ENCODE measurements at regions not wholly inside any gene's neighbourhood (a gene's known extent, or its start where the extent isn't known, plus 50 kb on each side); places are given as distances from the start of the nearest gene placed in this dataset.
A peak's percentile ranks its signal among the peaks of the same experiment; 100 is the strongest.

GRCh38 chr1:58884706-58885661 is 101.1 kb upstream of the JUN start:
- Histone ChIP-seq H3K18ac (ENCODE audit: low read length) (peak overlapping the region; percentile 30), H3K27me3 (ENCODE audit: insufficient read depth, low read length, poor library complexity) (no peaks in the 10 kb centered on the region), H3K79me2 (ENCODE audit: control insufficient read depth, insufficient read depth, low read length) (no peaks in the 10 kb centered on the region), H3K4me1 (ENCODE audit: control insufficient read depth, low read depth, low read length) (peaks cover 2% of the 10 kb centered on the region), H3K4me2 (ENCODE audit: low read length) (no peak overlapping the region), H3K4me3 (ENCODE audit: low read length) (no peak overlapping the region), H3K23ac (ENCODE audit: low read length) (no peak overlapping the region), H3K27ac (ENCODE audit: low read depth, low read length) (no peak overlapping the region), H3K4ac (ENCODE audit: low read depth, low read length) (no peak overlapping the region), H2BK15ac (replicated peaks; ENCODE audit: low read depth) (no peak overlapping the region), H3K36me3 (ENCODE audit: control insufficient read depth, insufficient read depth, low read length) (no peaks in the 10 kb centered on the region), H4K8ac (ENCODE audit: low read depth, low read length) (no peak overlapping the region), H4K5ac (ENCODE audit: low read length) (no peak overlapping the region), H3K56ac (ENCODE audit: low read length) (no peak overlapping the region), H2BK5ac (ENCODE audit: low read length) (no peak overlapping the region), H3K79me1 (ENCODE audit: low read length) (no peaks in the 10 kb centered on the region), H3K9ac (ENCODE audit: low read length) (no peak overlapping the region), H2BK120ac (ENCODE audit: low read depth, low read length) (no peak overlapping the region), H2AK5ac (ENCODE audit: low read length) (no peak overlapping the region)
- WGBS (ENCODE audit: extremely low coverage, insufficient coverage, low lambda C conversion rate), result no CpG with 5 or more reads among the region's 8 CpGs
- DNase-seq, result no peak

DNA sequence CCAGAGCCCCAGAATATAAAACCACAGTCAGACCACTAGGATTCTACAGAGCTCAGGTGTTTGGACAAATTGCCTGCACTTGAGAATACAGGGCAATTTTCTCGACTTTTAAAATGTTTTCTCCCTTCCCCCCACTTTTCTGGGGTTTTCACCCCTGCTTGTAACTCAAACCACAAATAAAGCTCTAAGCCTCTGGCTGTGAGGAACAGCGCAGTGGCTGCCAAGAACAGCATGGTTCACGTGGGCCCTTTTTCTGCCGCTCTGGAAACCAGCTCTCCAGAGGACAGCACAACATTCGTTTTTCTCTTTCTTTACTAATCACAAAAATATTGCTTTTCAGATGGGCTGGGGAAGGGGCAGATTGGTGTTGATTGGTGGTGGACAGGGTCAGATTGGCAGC is 102.2 kb upstream of the JUN start:
- no peak overlapping the region for H3K4me2 ChIP-seq (ENCODE audit: low read length)
- H3K18ac ChIP-seq (ENCODE audit: low read length), result no peak overlapping the region
- H4K5ac ChIP-seq (ENCODE audit: low read length), result no peak overlapping the region
- no peaks in the 10 kb centered on the region for H3K27me3 ChIP-seq (ENCODE audit: insufficient read depth, low read length, poor library complexity)
- no peaks in the 10 kb centered on the region for H3K79me2 ChIP-seq (ENCODE audit: control insufficient read depth, insufficient read depth, low read length)
- no peak overlapping the region for H2BK15ac ChIP-seq (replicated peaks; ENCODE audit: low read depth)
- H3K56ac ChIP-seq (ENCODE audit: low read length), result no peak overlapping the region
- H3K9ac ChIP-seq (ENCODE audit: low read length), result no peak overlapping the region
- H3K4ac ChIP-seq (ENCODE audit: low read depth, low read length), result no peak overlapping the region
- H3K4me1 ChIP-seq (ENCODE audit: control insufficient read depth, low read depth, low read length), result peaks cover 2% of the 10 kb centered on the region
- H3K79me1 ChIP-seq (ENCODE audit: low read length), result no peaks in the 10 kb centered on the region
- no CpG with 5 or more reads among the region's 5 CpGs for WGBS (ENCODE audit: extremely low coverage, insufficient coverage, low lambda C conversion rate)
- no peak overlapping the region for H3K23ac ChIP-seq (ENCODE audit: low read length)
- no peaks in the 10 kb centered on the region for H3K36me3 ChIP-seq (ENCODE audit: control insufficient read depth, insufficient read depth, low read length)
- no peak overlapping the region for H2AK5ac ChIP-seq (ENCODE audit: low read length)
- no peak overlapping the region for H2BK120ac ChIP-seq (ENCODE audit: low read depth, low read length)
- H4K8ac ChIP-seq (ENCODE audit: low read depth, low read length), result no peak overlapping the region
- no peak overlapping the region for H2BK5ac ChIP-seq (ENCODE audit: low read length)
- DNase-seq, result no peak
- no peak overlapping the region for H3K4me3 ChIP-seq (ENCODE audit: low read length)
- no peak overlapping the region for H3K27ac ChIP-seq (ENCODE audit: low read depth, low read length)

DNA sequence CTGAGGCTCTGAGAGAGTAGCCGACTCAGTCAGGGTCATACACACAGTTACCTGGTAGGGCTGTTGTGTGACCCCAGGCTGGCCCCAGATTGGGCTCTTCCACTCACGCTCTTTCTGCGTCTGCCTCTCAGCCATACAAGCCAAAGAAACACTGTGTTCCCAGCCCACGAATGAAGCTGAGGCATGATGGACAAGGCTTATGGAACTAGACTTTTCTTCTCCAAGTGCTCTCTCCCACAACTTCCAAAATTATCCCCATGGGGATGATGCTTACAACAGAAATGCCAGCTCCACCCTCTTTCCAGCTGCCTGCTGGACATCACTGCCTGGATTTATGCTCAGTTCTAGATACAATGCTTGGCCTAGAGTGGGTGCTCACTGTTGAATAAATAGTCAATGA is 102.8 kb upstream of the JUN start:
- Histone ChIP-seq H3K4me1 (ENCODE audit: control insufficient read depth, low read depth, low read length) (peaks cover 2% of the 10 kb centered on the region), H2AK5ac (ENCODE audit: low read length) (no peak overlapping the region), H3K27ac (ENCODE audit: low read depth, low read length) (no peak overlapping the region), H3K9ac (ENCODE audit: low read length) (no peak overlapping the region), H4K5ac (ENCODE audit: low read length) (no peak overlapping the region), H3K4me3 (ENCODE audit: low read length) (no peak overlapping the region), H4K8ac (ENCODE audit: low read depth, low read length) (no peak overlapping the region), H2BK15ac (replicated peaks; ENCODE audit: low read depth) (no peak overlapping the region), H2BK5ac (ENCODE audit: low read length) (no peak overlapping the region), H3K18ac (ENCODE audit: low read length) (no peak overlapping the region), H3K23ac (ENCODE audit: low read length) (no peak overlapping the region), H3K4me2 (ENCODE audit: low read length) (no peak overlapping the region), H3K79me1 (ENCODE audit: low read length) (no peaks in the 10 kb centered on the region), H2BK120ac (ENCODE audit: low read depth, low read length) (no peak overlapping the region), H3K79me2 (ENCODE audit: control insufficient read depth, insufficient read depth, low read length) (no peaks in the 10 kb centered on the region), H3K27me3 (ENCODE audit: insufficient read depth, low read length, poor library complexity) (no peaks in the 10 kb centered on the region), H3K56ac (ENCODE audit: low read length) (no peak overlapping the region), H3K36me3 (ENCODE audit: control insufficient read depth, insufficient read depth, low read length) (no peaks in the 10 kb centered on the region), H3K4ac (ENCODE audit: low read depth, low read length) (no peak overlapping the region)
- WGBS (ENCODE audit: extremely low coverage, insufficient coverage, low lambda C conversion rate), result no CpG with 5 or more reads among the region's 4 CpGs
- DNase-seq, result no peak

GRCh38 chr1:58887059-58887458 is 103.2 kb upstream of the JUN start:
- Histone ChIP-seq H4K5ac (ENCODE audit: low read length) (no peak overlapping the region), H4K8ac (ENCODE audit: low read depth, low read length) (no peak overlapping the region), H3K79me2 (ENCODE audit: control insufficient read depth, insufficient read depth, low read length) (no peaks in the 10 kb centered on the region), H2BK15ac (replicated peaks; ENCODE audit: low read depth) (no peak overlapping the region), H3K18ac (ENCODE audit: low read length) (no peak overlapping the region), H3K36me3 (ENCODE audit: control insufficient read depth, insufficient read depth, low read length) (no peaks in the 10 kb centered on the region), H3K4ac (ENCODE audit: low read depth, low read length) (no peak overlapping the region), H3K79me1 (ENCODE audit: low read length) (no peaks in the 10 kb centered on the region), H2BK120ac (ENCODE audit: low read depth, low read length) (no peak overlapping the region), H2BK5ac (ENCODE audit: low read length) (no peak overlapping the region), H3K4me2 (ENCODE audit: low read length) (no peak overlapping the region), H3K4me3 (ENCODE audit: low read length) (no peak overlapping the region), H3K27ac (ENCODE audit: low read depth, low read length) (no peak overlapping the region), H3K9ac (ENCODE audit: low read length) (no peak overlapping the region), H3K56ac (ENCODE audit: low read length) (no peak overlapping the region), H3K27me3 (ENCODE audit: insufficient read depth, low read length, poor library complexity) (no peaks in the 10 kb centered on the region), H2AK5ac (ENCODE audit: low read length) (no peak overlapping the region), H3K4me1 (ENCODE audit: control insufficient read depth, low read depth, low read length) (peaks cover 2% of the 10 kb centered on the region), H3K23ac (ENCODE audit: low read length) (no peak overlapping the region)
- DNase-seq, result no peak

DNA sequence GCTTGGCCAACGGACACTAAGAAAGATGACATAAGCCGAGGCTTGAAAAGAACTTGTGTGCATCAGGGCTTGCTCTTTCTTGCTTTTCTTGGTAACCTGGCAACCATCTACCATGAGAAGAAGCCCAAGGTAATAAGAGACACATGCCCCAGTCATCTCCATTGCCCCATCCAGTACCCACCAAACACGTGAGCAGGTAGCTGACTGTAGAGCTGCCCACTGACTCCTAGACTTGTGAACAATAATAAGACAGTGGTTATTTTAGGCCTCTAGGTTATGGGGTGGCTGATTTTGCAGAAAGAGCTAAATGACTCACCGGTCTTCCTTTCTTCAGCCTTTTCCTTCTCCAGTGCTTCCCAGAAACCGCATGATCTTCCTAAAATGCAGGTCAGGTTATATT is 105.0 kb upstream of the JUN start:
- Histone ChIP-seq H3K79me2 (ENCODE audit: control insufficient read depth, insufficient read depth, low read length) (no peaks in the 10 kb centered on the region), H2BK120ac (ENCODE audit: low read depth, low read length) (no peak overlapping the region), H3K9ac (ENCODE audit: low read length) (no peak overlapping the region), H3K4me3 (ENCODE audit: low read length) (no peak overlapping the region), H4K5ac (ENCODE audit: low read length) (no peak overlapping the region), H3K36me3 (ENCODE audit: control insufficient read depth, insufficient read depth, low read length) (no peaks in the 10 kb centered on the region), H3K4me1 (ENCODE audit: control insufficient read depth, low read depth, low read length) (no peaks in the 10 kb centered on the region), H2BK5ac (ENCODE audit: low read length) (no peak overlapping the region), H3K18ac (ENCODE audit: low read length) (no peak overlapping the region), H2AK5ac (ENCODE audit: low read length) (no peak overlapping the region), H2BK15ac (replicated peaks; ENCODE audit: low read depth) (no peak overlapping the region), H3K27me3 (ENCODE audit: insufficient read depth, low read length, poor library complexity) (no peaks in the 10 kb centered on the region), H3K23ac (ENCODE audit: low read length) (no peak overlapping the region), H3K4me2 (ENCODE audit: low read length) (no peak overlapping the region), H3K27ac (ENCODE audit: low read depth, low read length) (no peak overlapping the region), H4K8ac (ENCODE audit: low read depth, low read length) (no peak overlapping the region), H3K79me1 (ENCODE audit: low read length) (no peaks in the 10 kb centered on the region), H3K4ac (ENCODE audit: low read depth, low read length) (no peak overlapping the region), H3K56ac (ENCODE audit: low read length) (no peak overlapping the region)
- DNase-seq, result no peak
- no CpG with 5 or more reads among the region's 5 CpGs for WGBS (ENCODE audit: extremely low coverage, insufficient coverage, low lambda C conversion rate)

- Histone ChIP-seq H3K18ac (ENCODE audit: low read length) (no peak overlapping the region), H2BK15ac (replicated peaks; ENCODE audit: low read depth) (no peak overlapping the region), H4K8ac (ENCODE audit: low read depth, low read length) (no peak overlapping the region), H3K4ac (ENCODE audit: low read depth, low read length) (no peak overlapping the region), H3K27me3 (ENCODE audit: insufficient read depth, low read length, poor library complexity) (no peaks in the 10 kb centered on the region), H2AK5ac (ENCODE audit: low read length) (no peak overlapping the region), H2BK5ac (ENCODE audit: low read length) (no peak overlapping the region), H3K23ac (ENCODE audit: low read length) (no peak overlapping the region), H2BK120ac (ENCODE audit: low read depth, low read length) (no peak overlapping the region), H3K9ac (ENCODE audit: low read length) (no peak overlapping the region), H3K79me1 (ENCODE audit: low read length) (no peaks in the 10 kb centered on the region), H3K27ac (ENCODE audit: low read depth, low read length) (no peak overlapping the region), H3K4me3 (ENCODE audit: low read length) (no peak overlapping the region), H4K5ac (ENCODE audit: low read length) (no peak overlapping the region), H3K36me3 (ENCODE audit: control insufficient read depth, insufficient read depth, low read length) (no peaks in the 10 kb centered on the region), H3K79me2 (ENCODE audit: control insufficient read depth, insufficient read depth, low read length) (no peaks in the 10 kb centered on the region), H3K56ac (ENCODE audit: low read length) (no peak overlapping the region), H3K4me1 (ENCODE audit: control insufficient read depth, low read depth, low read length) (no peaks in the 10 kb centered on the region), H3K4me2 (ENCODE audit: low read length) (no peak overlapping the region)
- no peak for DNase-seq
- whole genome bisulfite sequencing (ENCODE audit: extremely low coverage, insufficient coverage, low lambda C conversion rate), result no CpG with 5 or more reads among the region's 3 CpGs
Observed at GRCh38 chr1:58890113-58890512, 106.3 kb upstream of the JUN start.

Measured in mesendoderm (in vitro differentiated cells).